Fibroblast of lung (primary cell): ENCODE measurements at regions not wholly inside any gene's neighbourhood (a gene's known extent, or its start where the extent isn't known, plus 50 kb on each side); places are given as distances from the start of the nearest gene placed in this dataset.

Experiments used
- EZH2 ChIP-seq: IDR thresholded peaks from 2 replicates; pipeline ENCODE4 v1.5.1; 2012; ENCODE audit warnings: low read length, control low read depth, mild to moderate bottlenecking; ENCODE audit errors: missing control alignments
- TF ChIP-seq, protein P1 (sequence below), 2 donors: IDR thresholded peaks in 1 of 2; conservative IDR thresholded peaks in 1 of 2; 1 replicate in 1 of 2; 2 replicates in 1 of 2; pipeline ENCODE4 v1.5.1; 2011 to 2012; ENCODE audit warnings: low read length in 2 of 2, control low read depth in 1 of 2, inconsistent platforms in 1 of 2, low read depth in 1 of 2, mild to moderate bottlenecking in 1 of 2

GRCh38 chr10:111974325-111974724, 209.2 kb downstream of the GPAM start:
- TF ChIP-seq, protein P1, sequence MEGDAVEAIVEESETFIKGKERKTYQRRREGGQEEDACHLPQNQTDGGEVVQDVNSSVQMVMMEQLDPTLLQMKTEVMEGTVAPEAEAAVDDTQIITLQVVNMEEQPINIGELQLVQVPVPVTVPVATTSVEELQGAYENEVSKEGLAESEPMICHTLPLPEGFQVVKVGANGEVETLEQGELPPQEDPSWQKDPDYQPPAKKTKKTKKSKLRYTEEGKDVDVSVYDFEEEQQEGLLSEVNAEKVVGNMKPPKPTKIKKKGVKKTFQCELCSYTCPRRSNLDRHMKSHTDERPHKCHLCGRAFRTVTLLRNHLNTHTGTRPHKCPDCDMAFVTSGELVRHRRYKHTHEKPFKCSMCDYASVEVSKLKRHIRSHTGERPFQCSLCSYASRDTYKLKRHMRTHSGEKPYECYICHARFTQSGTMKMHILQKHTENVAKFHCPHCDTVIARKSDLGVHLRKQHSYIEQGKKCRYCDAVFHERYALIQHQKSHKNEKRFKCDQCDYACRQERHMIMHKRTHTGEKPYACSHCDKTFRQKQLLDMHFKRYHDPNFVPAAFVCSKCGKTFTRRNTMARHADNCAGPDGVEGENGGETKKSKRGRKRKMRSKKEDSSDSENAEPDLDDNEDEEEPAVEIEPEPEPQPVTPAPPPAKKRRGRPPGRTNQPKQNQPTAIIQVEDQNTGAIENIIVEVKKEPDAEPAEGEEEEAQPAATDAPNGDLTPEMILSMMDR (conservative IDR thresholded peaks at IDR 0.05 in 1 of 2, IDR thresholded peaks at IDR 0.05 in 1 of 2; ENCODE audit: low read depth in 1 of 2, low read length in 2 of 2) = no peak
- TF ChIP-seq EZH2 = no peak
